Esophagus muscularis mucosa (tissue), 4 donors: ENCODE measurements at regions not wholly inside any gene's neighbourhood (a gene's known extent, or its start where the extent isn't known, plus 50 kb on each side); places are given as distances from the start of the nearest gene placed in this dataset.

Source experiments
- EP300 ChIP-seq: sonication (generic); formaldehyde crosslinking; IDR thresholded peaks from one replicate; pipeline ENCODE4 v1.6.1; 2017; ENCODE audit warnings: antibody characterized with exemption
- POLR2AphosphoS5 ChIP-seq, 2 donors: sonication (generic); formaldehyde crosslinking; IDR thresholded peaks; one replicate each; pipeline ENCODE4 v1.6.1; 2017; ENCODE audit warnings: antibody characterized with exemption in 2 of 2
- TF ChIP-seq, protein P1 (sequence below), 3 experiments: fragments of 200-600 bp in 2 of 3; fragments of 450-650 bp in 1 of 3; sonication (generic) in 2 of 3; IDR thresholded peaks; one replicate each; pipeline ENCODE4 v1.5.1; 2017 to 2019; ENCODE audit warnings: antibody characterized with exemption in 3 of 3, mild to moderate bottlenecking in 2 of 3, moderate library complexity in 1 of 3

DNA sequence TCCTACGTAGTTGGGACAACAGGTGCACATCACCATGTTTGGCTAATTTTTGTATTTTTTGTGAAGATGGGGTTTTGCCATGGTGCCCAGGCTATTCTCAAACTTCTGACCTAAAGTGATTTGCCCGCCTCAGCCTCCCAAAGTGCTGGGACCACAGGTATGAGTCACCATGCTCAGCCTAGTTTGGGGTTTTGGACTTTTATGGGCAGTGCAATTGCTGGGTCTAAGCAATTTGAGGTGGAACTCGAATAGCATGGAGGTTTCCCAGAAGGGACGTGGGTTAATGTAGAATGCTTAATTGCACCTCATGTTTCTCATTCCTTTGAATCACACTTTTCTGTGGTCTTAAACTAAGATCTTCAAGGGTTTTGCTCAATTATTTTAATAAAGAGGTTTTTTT, 102.3 kb upstream of the EPHA4 start:
- TF ChIP-seq, protein P1, sequence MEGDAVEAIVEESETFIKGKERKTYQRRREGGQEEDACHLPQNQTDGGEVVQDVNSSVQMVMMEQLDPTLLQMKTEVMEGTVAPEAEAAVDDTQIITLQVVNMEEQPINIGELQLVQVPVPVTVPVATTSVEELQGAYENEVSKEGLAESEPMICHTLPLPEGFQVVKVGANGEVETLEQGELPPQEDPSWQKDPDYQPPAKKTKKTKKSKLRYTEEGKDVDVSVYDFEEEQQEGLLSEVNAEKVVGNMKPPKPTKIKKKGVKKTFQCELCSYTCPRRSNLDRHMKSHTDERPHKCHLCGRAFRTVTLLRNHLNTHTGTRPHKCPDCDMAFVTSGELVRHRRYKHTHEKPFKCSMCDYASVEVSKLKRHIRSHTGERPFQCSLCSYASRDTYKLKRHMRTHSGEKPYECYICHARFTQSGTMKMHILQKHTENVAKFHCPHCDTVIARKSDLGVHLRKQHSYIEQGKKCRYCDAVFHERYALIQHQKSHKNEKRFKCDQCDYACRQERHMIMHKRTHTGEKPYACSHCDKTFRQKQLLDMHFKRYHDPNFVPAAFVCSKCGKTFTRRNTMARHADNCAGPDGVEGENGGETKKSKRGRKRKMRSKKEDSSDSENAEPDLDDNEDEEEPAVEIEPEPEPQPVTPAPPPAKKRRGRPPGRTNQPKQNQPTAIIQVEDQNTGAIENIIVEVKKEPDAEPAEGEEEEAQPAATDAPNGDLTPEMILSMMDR (IDR thresholded peaks at IDR 0.05): no peak
- no peak for TF ChIP-seq EP300
- no peak for TF ChIP-seq POLR2AphosphoS5 (IDR thresholded peaks at IDR 0.05)
